ENCODE measurements at regions not wholly inside any gene's neighbourhood (a gene's known extent, or its start where the extent isn't known, plus 50 kb on each side); places are given as distances from the start of the nearest gene placed in this dataset.

DNA sequence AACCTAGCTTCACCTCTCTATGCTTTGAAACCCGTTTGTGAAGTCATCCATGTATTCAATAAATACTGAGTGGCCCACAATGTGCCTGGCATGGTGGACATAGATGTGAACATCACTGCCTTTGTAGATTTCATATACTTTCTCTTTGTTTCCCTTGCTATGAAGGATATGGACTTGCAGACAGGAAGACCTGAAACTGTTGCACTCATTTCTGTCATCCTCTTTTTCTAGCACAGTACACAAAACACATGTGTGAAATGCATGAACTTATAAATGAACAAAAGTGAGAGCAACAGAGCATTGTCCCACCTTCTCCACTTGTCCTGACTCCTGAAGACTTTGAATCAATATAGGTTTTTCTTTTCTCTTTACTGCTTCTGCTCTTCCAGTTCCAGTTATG, 249.4 kb upstream of the LINC00305 start:
- DNase-seq (ENCODE audit: low read depth, low spot score) = no peak
- POLR2A ChIA-PET = no interaction called here
- TF ChIP-seq, protein P1, sequence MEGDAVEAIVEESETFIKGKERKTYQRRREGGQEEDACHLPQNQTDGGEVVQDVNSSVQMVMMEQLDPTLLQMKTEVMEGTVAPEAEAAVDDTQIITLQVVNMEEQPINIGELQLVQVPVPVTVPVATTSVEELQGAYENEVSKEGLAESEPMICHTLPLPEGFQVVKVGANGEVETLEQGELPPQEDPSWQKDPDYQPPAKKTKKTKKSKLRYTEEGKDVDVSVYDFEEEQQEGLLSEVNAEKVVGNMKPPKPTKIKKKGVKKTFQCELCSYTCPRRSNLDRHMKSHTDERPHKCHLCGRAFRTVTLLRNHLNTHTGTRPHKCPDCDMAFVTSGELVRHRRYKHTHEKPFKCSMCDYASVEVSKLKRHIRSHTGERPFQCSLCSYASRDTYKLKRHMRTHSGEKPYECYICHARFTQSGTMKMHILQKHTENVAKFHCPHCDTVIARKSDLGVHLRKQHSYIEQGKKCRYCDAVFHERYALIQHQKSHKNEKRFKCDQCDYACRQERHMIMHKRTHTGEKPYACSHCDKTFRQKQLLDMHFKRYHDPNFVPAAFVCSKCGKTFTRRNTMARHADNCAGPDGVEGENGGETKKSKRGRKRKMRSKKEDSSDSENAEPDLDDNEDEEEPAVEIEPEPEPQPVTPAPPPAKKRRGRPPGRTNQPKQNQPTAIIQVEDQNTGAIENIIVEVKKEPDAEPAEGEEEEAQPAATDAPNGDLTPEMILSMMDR (IDR thresholded peaks at IDR 0.05; ENCODE audit: insufficient read depth, low read length, missing control alignments) = no peak
- CTCF ChIA-PET = no interaction called here
- no peak overlapping the region for H3K4me3 ChIP-seq (ENCODE audit: low read depth, low read length)

DNA sequence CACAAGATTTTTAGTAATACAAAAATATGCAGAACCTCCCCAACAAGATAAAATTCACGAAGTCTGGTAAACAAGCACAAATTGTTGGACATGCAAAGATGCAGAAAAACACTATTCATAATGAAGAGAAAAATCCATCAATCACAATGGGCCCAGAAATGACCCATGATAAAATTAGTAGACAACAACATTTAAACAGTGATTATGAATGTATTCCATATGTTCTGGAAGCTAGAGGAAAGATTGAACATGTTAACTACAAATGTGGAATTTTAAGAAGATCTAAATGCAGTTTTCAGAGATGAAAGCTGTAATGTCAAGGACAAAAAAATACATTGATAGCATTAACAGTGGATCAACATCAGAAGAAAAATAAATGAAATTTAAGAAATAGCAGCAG, 243.3 kb upstream of the LINC00305 start:
- no peak overlapping the region for H3K4me3 ChIP-seq (ENCODE audit: low read depth, low read length)
- DNase-seq (ENCODE audit: low read depth, low spot score) = no peak
- TF ChIP-seq, protein P1 (IDR thresholded peaks at IDR 0.05; ENCODE audit: insufficient read depth, low read length, missing control alignments) = no peak
- ChIA-PET CTCF (no interaction called here), POLR2A (no interaction called here)

DNA sequence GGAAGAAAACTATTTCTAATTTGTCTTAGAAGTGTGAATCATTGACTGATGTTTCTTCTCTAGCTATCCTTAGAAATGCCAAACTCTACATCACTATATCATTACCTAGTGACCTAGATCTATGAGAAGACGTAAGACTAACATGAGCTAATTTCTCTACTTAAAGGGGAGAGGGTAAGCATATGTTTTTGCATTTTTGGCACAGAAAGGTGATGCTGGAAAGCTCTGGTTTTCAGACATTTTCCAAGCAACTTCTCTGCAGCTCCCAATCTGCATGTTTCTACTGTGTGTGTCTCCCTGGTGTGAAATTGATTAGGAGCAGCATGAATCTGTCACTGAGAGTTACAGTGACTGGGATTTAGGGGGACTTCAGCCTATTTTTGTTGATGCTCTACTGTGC, 235.2 kb upstream of the LINC00305 start:
- TF ChIP-seq, protein P1 (IDR thresholded peaks at IDR 0.05; ENCODE audit: insufficient read depth, low read length, missing control alignments) = no peak
- DNase-seq (ENCODE audit: low read depth, low spot score) = no peak
- ChIA-PET CTCF (no interaction called here), POLR2A (no interaction called here)
- no peak overlapping the region for H3K4me3 ChIP-seq (ENCODE audit: low read depth, low read length)

DNA sequence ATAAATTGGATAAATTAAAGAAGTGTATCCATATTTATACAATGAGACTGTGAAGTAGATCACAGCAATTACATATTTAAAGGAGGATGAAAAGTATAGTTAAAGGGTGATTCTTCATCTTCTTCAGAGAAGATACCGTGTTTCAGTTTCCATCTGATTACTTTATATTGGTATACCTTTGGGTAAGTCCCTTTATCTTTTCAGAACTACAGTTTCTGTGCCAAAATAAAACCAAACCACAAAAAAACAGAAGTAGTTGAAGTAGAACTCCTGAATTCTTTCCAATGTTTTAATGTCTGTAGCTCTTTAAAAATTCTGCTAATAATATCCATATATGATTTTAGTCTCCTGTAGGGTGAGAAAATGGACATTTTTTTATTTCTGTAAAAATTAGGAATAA, 231.2 kb upstream of the LINC00305 start:
- H3K4me3 ChIP-seq (ENCODE audit: low read depth, low read length) = no peak overlapping the region
- CTCF ChIA-PET = no interaction called here
- POLR2A ChIA-PET = no interaction called here
- no peak for DNase-seq (ENCODE audit: low read depth, low spot score)
- TF ChIP-seq, protein P1 (IDR thresholded peaks at IDR 0.05; ENCODE audit: insufficient read depth, low read length, missing control alignments) = no peak

DNA sequence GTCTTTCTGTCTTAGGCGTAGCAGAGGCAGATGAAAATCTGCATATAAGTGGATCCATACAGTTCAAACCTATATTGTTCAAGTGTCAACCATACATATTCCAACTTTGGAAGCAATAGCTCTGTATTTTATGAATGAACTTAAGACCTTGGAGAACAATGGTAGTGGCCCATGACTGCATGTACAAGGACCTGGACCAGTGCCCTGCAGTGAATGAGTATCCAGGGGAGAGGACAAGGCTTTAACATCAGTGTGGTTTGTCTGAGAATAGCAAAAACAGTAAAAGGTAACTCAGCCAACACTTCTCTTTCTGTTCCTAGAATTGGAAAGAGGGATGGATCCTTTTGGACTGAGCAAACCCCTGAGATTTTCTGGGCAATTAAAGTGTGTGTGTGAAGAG, 230.8 kb upstream of the LINC00305 start:
- POLR2A ChIA-PET = no interaction called here

DNA sequence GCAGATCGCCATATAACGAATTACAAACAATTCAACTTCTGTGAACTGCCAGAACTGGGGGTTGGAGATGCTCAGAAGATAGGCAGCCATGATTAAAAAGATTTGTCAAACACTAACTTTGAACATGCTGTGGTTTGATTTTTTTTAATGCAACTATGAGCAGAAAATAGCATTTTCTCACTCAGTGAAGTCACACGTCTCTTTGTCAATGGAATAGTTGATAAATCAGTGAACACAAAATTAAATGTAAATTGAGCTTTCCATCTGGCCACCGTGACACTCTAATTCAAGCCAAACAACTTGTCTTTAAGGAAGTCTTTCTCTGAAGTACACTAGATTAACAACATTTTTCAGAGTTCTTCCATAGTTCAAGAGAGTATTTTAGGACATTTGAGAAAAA, 228.6 kb upstream of the LINC00305 start:
- DNase-seq (ENCODE audit: low read depth, low spot score) = no peak
- H3K4me3 ChIP-seq (ENCODE audit: low read depth, low read length) = no peak overlapping the region
- ChIA-PET CTCF (no interaction called here), POLR2A (no interaction called here)
- TF ChIP-seq, protein P1 (IDR thresholded peaks at IDR 0.05; ENCODE audit: insufficient read depth, low read length, missing control alignments) = no peak

More for the DNA sequence above, 230.8 kb upstream of the LINC00305 start:
- CTCF ChIA-PET = no interaction called here
- TF ChIP-seq, protein P1 (IDR thresholded peaks at IDR 0.05; ENCODE audit: insufficient read depth, low read length, missing control alignments) = no peak
- DNase-seq (ENCODE audit: low read depth, low spot score) = no peak
- no peak overlapping the region for H3K4me3 ChIP-seq (ENCODE audit: low read depth, low read length)
